ENCODE measurements at regions not wholly inside any gene's neighbourhood (a gene's known extent, or its start where the extent isn't known, plus 50 kb on each side); places are given as distances from the start of the nearest gene placed in this dataset.

GRCh38 chr5:67576112-67576511 lies 379.5 kb upstream of the CD180 start:
- Histone ChIP-seq H3K9me1 (replicated peaks; ENCODE audit: control insufficient read depth, extremely low read depth, insufficient read depth, low read length) (no peaks in the 10 kb centered on the region), H3K4me3 (replicated peaks in 1 of 3; ENCODE audit: insufficient read depth in 1 of 3, low read depth in 1 of 3, low read length in 3 of 3) (no peak overlapping the region), H3K79me2 (ENCODE audit: control insufficient read depth, insufficient read depth, low read length) (no peaks in the 10 kb centered on the region), H3K36me3 (ENCODE audit: control insufficient read depth in 2 of 2, extremely low read depth in 1 of 2, insufficient read depth in 2 of 2, low read length in 2 of 2) (no peaks in the 10 kb centered on the region), H3K4me1 (ENCODE audit: control insufficient read depth, extremely low read depth, insufficient read depth, low read length) (no peaks in the 10 kb centered on the region), H3K27ac (ENCODE audit: insufficient read depth, low read depth, low read length) (no peak overlapping the region), H2AFZ (ENCODE audit: low read depth, low read length) (no peak overlapping the region), H4K20me1 (replicated peaks; ENCODE audit: control insufficient read depth, extremely low read depth, insufficient read depth, low read length) (no peaks in the 10 kb centered on the region), H3K4me2 (ENCODE audit: insufficient read depth, low read length) (no peak overlapping the region), H3K27me3 (ENCODE audit: control insufficient read depth in 2 of 2, insufficient read depth in 2 of 2, low read length in 2 of 2) (no peaks in the 10 kb centered on the region), H3K9me3 (replicated peaks; ENCODE audit: control insufficient read depth, insufficient read depth, low read length) (no peaks in the 10 kb centered on the region), H3K9ac (replicated peaks; ENCODE audit: extremely low read depth, insufficient read depth, low read length) (no peak overlapping the region)
- ChIA-PET CTCF (no interaction called here), POLR2A (interaction anchor here (0.7 kb wide), 1 partner anchor 38 kb away, joined by 3 read pairs; no protein-coding TSS in a partner anchor)
- no peak for DNase-seq (ENCODE audit: low read depth, low spot score)
- intact Hi-C loops (cut with micrococcal nuclease), result no loop called here
- BruUV-seq (replicated peaks), result no TSS peak
- dilution Hi-C loops (cut with MboI; ENCODE audit: extremely low pct_ligation_motif_present, low sequenced_read_pairs), result no loop called here
- FAIRE-seq, result no peak
- TF ChIP-seq FOS (IDR thresholded peaks at IDR 0.05; ENCODE audit: borderline replicate concordance, insufficient read depth, low read length) (no peak), GATA2 (IDR thresholded peaks at IDR 0.05; ENCODE audit: insufficient read depth, insufficient read length, low read depth, low read length) (no peak), EZH2 (IDR thresholded peaks at IDR 0.05; ENCODE audit: borderline replicate concordance, low read depth, low read length, severe bottlenecking) (no peak), JUN (IDR thresholded peaks at IDR 0.05; ENCODE audit: borderline replicate concordance, insufficient read depth, insufficient read length, low read depth) (no peak), MYC (IDR thresholded peaks at IDR 0.05; ENCODE audit: low read depth, low read length) (no peak), POLR2A (IDR thresholded peaks at IDR 0.05; ENCODE audit: low read depth, low read length) (no peak), POLR2AphosphoS5 (IDR thresholded peaks at IDR 0.05; ENCODE audit: insufficient read depth, low read depth, low read length) (no peak)
- TF ChIP-seq, protein P1, sequence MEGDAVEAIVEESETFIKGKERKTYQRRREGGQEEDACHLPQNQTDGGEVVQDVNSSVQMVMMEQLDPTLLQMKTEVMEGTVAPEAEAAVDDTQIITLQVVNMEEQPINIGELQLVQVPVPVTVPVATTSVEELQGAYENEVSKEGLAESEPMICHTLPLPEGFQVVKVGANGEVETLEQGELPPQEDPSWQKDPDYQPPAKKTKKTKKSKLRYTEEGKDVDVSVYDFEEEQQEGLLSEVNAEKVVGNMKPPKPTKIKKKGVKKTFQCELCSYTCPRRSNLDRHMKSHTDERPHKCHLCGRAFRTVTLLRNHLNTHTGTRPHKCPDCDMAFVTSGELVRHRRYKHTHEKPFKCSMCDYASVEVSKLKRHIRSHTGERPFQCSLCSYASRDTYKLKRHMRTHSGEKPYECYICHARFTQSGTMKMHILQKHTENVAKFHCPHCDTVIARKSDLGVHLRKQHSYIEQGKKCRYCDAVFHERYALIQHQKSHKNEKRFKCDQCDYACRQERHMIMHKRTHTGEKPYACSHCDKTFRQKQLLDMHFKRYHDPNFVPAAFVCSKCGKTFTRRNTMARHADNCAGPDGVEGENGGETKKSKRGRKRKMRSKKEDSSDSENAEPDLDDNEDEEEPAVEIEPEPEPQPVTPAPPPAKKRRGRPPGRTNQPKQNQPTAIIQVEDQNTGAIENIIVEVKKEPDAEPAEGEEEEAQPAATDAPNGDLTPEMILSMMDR (IDR thresholded peaks at IDR 0.05; ENCODE audit: extremely low read depth in 1 of 2, insufficient read depth in 1 of 2, low read depth in 1 of 2, low read length in 2 of 2), result no peak
- TF ChIP-seq, protein P2, sequence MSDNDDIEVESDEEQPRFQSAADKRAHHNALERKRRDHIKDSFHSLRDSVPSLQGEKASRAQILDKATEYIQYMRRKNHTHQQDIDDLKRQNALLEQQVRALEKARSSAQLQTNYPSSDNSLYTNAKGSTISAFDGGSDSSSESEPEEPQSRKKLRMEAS (IDR thresholded peaks at IDR 0.05; ENCODE audit: insufficient read depth, insufficient read length), result no peak

All from endothelial cell of umbilical vein (primary cell).